GM18870 (cell line): ENCODE measurements at regions not wholly inside any gene's neighbourhood (a gene's known extent, or its start where the extent isn't known, plus 50 kb on each side); places are given as distances from the start of the nearest gene placed in this dataset.
"Not testable (repeated sequence)": the region's sequence is repeated elsewhere in the genome, so short reads cannot be mapped to it uniquely, and the experiment has no call there.

Source experiments
- ATAC-seq: cut with Tn5 transposase; IDR thresholded peaks from one replicate; pipeline ENCODE4 v1.9.1; 2021; ENCODE audit warnings: moderate library complexity; ENCODE audit not compliant: unreplicated experiment

GRCh38 chr16:26709175-26709574 lies 357.6 kb upstream of the C16orf82 start:
- ATAC-seq: no peak

DNA sequence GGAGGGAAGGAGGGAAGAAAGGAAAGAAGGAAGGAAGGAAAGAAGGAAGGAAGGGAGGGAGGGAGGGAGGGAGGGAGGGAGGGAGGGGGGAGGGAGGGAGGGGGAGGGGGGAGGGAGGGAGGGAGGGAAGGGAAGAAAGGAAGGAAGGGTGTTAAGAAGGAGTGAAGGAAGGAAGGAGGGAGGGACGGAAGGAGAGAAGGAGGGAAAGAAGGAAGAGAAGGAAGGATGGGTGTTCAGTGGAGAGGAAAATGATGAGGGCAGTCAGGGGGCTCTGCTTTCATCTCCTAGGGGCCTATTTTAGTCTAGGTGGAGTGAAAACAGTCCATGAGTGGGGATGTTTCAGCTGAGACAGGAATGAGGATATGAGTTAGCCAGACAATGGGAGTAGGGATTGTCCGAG lies 357.0 kb upstream of the C16orf82 start:
- ATAC-seq: no peak

DNA sequence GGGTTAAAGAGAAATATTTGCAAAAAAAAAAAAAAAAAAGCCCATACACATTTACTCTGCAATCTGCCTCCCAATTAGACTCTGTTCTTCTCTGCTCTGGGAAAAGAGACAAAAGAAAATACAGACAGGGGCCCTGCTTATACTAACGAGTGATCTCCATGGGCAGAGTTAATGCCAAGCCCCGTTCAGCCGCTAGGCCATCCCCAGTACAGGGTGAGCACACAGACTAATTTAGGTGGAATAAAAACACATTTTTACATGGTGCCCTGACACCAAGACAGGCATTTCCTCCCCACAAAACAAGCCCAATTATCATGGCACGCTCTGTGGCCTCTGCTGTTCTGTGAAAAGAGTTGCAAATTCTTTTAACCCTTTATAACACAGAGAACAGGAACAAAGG lies 356.3 kb upstream of the C16orf82 start:
- no peak for ATAC-seq

DNA sequence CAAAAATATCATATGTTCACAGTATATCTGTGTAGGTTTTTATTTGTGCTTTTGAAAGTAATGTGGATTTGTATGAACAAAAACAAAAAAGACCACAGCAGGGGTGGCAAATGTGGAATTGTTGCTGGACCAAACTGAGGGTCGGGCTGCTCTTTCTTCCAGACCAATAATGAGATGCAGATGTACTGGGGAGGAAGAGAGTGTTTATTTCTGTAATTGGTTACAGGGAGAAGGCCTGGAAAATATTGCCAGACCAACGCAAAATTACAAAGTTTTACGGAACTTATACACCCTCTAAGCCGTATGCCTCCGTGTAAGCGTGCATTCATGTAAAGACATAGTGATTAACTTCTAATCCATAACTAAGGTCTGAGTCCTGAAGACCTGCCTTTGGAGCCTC lies 353.9 kb upstream of the C16orf82 start:
- no peak for ATAC-seq

DNA sequence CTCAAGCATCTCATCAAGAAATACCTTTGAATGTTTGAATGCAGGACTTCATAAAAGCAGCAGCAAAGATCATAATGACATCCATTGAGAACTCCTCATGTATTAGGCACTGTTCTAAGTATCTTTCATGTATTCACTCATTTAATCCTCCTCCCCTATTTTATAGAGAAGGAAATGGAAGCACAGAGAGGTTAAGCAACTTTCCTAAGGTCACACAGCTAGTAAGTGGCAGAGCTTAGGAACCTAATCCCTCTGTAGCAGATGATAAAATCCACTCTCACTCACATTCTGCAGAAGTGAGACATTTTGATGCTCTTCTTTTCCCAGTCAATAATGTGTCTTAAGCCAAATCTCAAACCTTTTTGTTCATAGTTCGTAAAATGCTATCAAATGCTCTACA lies 350.8 kb upstream of the C16orf82 start:
- no peak for ATAC-seq

GRCh38 chr16:26717826-26718225 lies 348.9 kb upstream of the C16orf82 start:
- no peak for ATAC-seq

GRCh38 chr16:26721290-26721689 lies 345.4 kb upstream of the C16orf82 start:
- no peak for ATAC-seq

DNA sequence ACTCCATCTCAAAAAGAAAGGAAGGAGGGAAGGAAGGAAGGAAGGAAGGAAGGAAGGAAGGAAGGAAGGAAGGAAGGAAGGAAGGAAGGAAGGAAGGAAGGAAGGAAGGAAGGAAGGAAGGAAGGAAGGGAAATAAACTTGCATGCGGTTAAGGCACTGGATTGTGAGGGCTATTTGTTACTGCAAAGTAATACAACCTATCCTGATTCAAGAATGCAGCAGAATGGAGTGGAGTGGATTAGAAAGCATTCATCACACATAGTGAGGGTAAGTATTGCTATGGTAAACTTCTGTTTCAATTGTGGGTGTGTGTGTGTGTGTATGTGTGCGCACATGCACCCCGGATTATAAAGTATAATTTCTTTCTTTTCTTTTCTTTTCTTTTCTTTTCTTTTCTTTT lies 344.8 kb upstream of the C16orf82 start:
- not testable (repeated sequence) for ATAC-seq

GRCh38 chr16:26724189-26724588 lies 342.5 kb upstream of the C16orf82 start:
- no peak for ATAC-seq

- ATAC-seq: no peak
Observed at GRCh38 chr16:26727848-26728247, 338.9 kb upstream of the C16orf82 start.

GRCh38 chr16:26729951-26730541 lies 336.7 kb upstream of the C16orf82 start:
- no peak for ATAC-seq

DNA sequence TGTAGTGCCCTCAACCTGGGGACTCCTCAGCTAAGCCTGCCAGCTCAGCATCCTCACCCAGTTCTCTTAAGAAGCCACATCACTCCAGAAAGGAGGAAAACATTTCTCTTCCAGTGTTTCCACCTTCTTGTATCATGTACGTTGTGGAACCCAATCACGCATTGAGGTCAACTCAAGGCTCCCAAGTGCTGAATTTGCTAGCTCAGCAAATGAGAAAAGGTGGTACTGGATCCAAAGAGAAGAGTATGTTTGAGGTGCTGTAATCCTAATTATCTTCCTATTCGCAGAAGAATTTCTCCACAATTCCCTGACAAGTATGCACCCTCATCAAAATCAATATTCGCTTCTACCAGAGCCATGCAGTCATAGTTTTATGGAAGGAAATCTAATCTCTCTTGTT lies 335.0 kb upstream of the C16orf82 start:
- no peak for ATAC-seq

DNA sequence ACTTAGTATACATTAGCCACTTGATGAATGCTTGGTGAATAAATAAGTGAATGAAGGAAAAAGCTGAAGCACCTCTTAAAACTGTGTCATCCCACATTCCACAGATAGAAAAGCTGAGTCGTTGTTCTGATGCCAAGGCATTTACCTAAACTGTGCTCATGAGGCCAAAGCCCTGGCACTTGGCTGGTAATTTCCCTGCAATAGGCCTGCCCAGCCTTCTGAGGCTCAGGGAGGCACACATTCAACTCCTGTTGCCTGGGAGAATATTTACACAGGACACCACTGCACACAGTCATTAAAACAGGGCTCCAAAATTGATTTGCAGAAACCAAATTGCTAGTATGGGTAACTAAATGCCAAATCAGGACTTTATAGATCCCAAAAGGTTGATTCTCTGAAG lies 333.0 kb upstream of the C16orf82 start:
- ATAC-seq: no peak

- no peak for ATAC-seq
Observed at GRCh38 chr16:26735521-26735920, 331.2 kb upstream of the C16orf82 start.

GRCh38 chr16:26736084-26736483 lies 330.6 kb upstream of the C16orf82 start:
- no peak for ATAC-seq

DNA sequence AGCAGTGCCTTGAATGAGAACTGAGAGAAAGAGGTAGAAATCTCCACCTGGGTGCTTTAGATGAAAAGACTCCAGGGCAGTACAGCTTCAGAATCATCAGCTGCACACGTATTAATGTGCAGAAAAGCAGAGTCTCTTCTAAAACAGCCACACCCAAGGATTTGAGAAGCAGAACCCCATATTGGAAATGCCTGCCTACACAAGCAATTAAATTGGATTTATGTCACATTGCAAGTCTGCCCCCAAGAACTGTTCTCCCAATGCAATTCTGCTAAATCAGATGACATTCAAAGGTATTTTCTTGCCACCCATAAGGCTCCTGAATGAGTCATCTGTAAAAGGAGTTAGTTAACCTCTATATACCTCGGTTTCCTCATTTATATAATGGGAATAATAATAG lies 326.0 kb upstream of the C16orf82 start:
- ATAC-seq: no peak

DNA sequence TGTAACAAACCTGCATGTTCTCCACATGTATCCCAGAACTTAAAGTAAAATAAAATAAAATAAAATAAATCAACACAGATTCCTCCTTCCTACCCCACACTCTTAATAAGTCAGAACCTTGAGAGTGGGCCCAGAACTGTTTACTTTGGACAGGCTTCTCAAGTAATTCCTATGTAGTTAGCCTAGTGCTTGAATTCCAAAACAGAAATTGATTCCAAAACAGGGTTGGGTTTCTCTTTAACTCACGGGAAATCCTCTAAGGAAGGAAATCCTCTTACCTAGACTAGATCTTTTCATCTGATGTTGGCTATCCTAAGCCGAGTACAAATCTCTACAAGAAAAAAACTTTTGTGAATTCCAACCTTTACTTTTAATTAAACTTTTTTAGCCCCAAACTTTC lies 324.7 kb upstream of the C16orf82 start:
- no peak for ATAC-seq

- ATAC-seq: no peak
Observed at GRCh38 chr16:26744430-26744829, 322.3 kb upstream of the C16orf82 start.

DNA sequence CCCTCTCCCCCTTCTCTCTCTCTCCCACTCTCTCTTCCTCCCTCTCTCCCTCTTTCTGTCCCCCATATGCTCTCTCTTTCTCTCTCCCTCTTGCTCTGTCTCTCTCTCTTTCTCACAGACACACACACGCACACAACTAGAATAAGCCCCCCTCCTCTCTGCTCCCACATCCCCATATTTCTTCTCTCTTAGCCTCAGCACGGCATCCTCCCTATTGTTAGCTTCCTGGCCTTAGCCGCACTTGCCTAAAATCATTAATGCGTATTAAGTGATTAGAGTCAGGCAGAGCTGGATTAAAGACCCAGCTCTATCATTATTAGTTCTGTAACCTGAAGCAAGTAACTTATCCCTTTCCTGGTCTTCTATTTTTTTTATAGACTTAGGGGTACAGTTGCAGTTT lies 319.0 kb upstream of the C16orf82 start:
- no peak for ATAC-seq

- no peak for ATAC-seq
Observed at GRCh38 chr16:26749072-26749471, 317.7 kb upstream of the C16orf82 start.

GRCh38 chr16:26752166-26752565 lies 314.6 kb upstream of the C16orf82 start:
- ATAC-seq: no peak

- ATAC-seq: no peak
Observed at GRCh38 chr16:26756633-26757032, 310.1 kb upstream of the C16orf82 start.

GRCh38 chr16:26762594-26762993 lies 304.1 kb upstream of the C16orf82 start:
- ATAC-seq: no peak

DNA sequence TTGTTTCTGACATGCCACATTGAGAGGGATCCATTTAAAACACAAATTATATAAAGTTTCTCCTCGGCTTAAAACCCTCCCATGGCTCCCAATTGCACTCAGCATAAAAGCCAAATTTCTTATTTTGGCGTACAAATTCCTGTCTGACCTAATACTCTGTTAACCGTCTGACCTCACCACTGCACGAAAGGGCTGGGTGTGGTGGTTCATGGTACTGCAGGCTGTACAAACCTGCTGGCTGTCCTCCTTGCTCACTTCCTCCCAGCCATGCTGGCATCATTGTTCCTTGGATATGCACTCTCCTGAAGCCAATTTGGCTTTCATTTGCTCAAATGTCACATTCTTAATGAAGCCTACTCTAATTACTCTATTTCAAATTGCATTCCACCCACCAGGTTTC lies 301.6 kb upstream of the C16orf82 start:
- no peak for ATAC-seq
